Sigmoid colon (tissue), 4 donors: ENCODE measurements at regions not wholly inside any gene's neighbourhood (a gene's known extent, or its start where the extent isn't known, plus 50 kb on each side); places are given as distances from the start of the nearest gene placed in this dataset.

ENCODE experiments used
- CTCF ChIP-seq, 4 experiments: fragments of 450-650 bp in 3 of 4; fragments of 200-600 bp in 1 of 4; IDR thresholded peaks; one replicate each; pipeline ENCODE4 v1.5.1; 2016 to 2019; ENCODE audit warnings: antibody characterized with exemption in 4 of 4, mild to moderate bottlenecking in 3 of 4, moderate library complexity in 2 of 4
- POLR2A ChIP-seq, 2 donors: fragments of 450-650 bp; IDR thresholded peaks; one replicate each; pipeline ENCODE4 v1.6.1; 2016; ENCODE audit warnings: antibody characterized with exemption in 2 of 2, mild to moderate bottlenecking in 2 of 2, moderate library complexity in 2 of 2
- POLR2AphosphoS5 ChIP-seq, 4 donors: sonication (generic); formaldehyde crosslinking; IDR thresholded peaks; one replicate each; pipeline ENCODE4 v1.6.1; 2017; ENCODE audit warnings: antibody characterized with exemption in 4 of 4

GRCh38 chr2:172297950-172298349 lies 129.4 kb upstream of the ITGA6 start:
- TF ChIP-seq POLR2A (IDR thresholded peaks at IDR 0.05), result no peak
- no peak for TF ChIP-seq CTCF (IDR thresholded peaks at IDR 0.05)
- no peak for TF ChIP-seq POLR2AphosphoS5 (IDR thresholded peaks at IDR 0.05)
